GM10248 (cell line): ENCODE measurements at regions not wholly inside any gene's neighbourhood (a gene's known extent, or its start where the extent isn't known, plus 50 kb on each side); places are given as distances from the start of the nearest gene placed in this dataset.

Experiments used
- CTCF ChIA-PET: fragments of 300-600 bp; sonication (Branson Sonifier 250); formaldehyde crosslinking; extraction: SDS; loops from one replicate; lab custom pipeline; 2021; ENCODE audit warnings: antibody characterized with exemption; lab: Yijun Ruan, JAX
- POLR2A ChIA-PET: fragments of 350-650 bp; sonication (Branson Sonifier 250); formaldehyde crosslinking; extraction: SDS; loops from one replicate; lab custom pipeline; 2020; ENCODE audit warnings: antibody characterized with exemption; lab: Yijun Ruan, JAX
- DNase-seq: peaks from one replicate; pipeline ENCODE4 v3.0.0; 2012; ENCODE audit errors: extremely low spot score
- TF ChIP-seq, protein P1 (sequence below): IDR thresholded peaks from 2 replicates; pipeline ENCODE4 v1.5.1; 2012; ENCODE audit warnings: mild to moderate bottlenecking, low read depth; ENCODE audit errors: extremely low read depth, missing control alignments, control extremely low read depth

DNA sequence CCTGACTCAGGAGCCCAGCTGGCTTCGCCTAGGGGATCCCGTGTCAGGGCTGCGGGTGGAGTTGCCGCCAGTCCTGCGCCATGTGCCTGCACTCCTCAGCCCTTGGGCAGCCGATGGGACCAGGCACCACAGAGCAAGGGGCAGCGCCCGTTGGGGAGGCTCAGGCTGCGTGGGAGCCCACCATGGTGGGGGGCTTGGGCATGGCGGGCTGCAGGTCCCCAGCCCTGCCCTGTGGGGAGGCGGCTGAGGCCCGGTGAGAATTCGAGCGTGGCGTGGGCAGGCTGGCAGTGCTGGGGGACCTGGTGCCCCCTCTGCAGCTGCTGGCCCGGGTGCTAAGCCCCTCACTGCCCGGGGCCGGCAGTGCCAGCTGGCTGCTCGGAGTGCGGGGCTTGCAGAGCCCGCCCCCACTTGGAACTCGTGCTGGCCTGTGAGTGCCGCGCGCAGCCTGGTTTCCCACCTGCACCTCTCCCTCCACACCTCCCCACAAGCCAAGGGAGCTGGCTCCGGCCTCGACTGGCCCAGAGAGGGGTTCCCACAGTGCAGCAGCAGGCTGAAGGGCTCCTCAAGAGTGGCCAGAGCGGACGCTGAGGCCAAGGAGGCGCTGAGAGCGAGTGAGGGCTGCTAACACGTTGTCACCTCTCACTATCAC is 135.1 kb upstream of the SEL1L start:
- no peak for DNase-seq
- ChIA-PET POLR2A (no interaction called here), CTCF (interaction anchor here (1.6 kb wide), 1 partner anchor 8 kb away, joined by 3 read pairs; no protein-coding TSS in a partner anchor)
- TF ChIP-seq, protein P1, sequence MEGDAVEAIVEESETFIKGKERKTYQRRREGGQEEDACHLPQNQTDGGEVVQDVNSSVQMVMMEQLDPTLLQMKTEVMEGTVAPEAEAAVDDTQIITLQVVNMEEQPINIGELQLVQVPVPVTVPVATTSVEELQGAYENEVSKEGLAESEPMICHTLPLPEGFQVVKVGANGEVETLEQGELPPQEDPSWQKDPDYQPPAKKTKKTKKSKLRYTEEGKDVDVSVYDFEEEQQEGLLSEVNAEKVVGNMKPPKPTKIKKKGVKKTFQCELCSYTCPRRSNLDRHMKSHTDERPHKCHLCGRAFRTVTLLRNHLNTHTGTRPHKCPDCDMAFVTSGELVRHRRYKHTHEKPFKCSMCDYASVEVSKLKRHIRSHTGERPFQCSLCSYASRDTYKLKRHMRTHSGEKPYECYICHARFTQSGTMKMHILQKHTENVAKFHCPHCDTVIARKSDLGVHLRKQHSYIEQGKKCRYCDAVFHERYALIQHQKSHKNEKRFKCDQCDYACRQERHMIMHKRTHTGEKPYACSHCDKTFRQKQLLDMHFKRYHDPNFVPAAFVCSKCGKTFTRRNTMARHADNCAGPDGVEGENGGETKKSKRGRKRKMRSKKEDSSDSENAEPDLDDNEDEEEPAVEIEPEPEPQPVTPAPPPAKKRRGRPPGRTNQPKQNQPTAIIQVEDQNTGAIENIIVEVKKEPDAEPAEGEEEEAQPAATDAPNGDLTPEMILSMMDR: no peak

DNA sequence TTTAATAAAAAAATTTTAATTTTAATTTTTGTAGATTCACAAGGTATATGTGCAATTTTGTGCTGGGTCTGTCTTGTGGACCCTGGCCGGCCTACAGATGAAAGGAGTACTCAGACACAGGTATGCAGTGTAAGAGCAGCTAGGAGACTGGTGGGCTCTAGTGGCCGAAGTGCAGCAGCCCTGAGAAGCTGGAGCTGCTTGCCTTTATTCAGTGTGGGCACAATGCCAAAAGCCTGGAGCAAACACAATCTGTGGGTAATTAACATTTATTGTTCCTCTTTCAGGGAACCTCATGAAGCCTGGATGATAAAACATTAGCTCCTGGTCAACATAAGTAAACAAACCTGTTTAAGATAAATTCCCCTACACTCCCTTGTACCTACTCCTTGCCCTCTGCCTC is 135.7 kb upstream of the SEL1L start:
- CTCF ChIA-PET: no interaction called here
- no peak for DNase-seq
- TF ChIP-seq, protein P1: no peak
- POLR2A ChIA-PET: no interaction called here

DNA sequence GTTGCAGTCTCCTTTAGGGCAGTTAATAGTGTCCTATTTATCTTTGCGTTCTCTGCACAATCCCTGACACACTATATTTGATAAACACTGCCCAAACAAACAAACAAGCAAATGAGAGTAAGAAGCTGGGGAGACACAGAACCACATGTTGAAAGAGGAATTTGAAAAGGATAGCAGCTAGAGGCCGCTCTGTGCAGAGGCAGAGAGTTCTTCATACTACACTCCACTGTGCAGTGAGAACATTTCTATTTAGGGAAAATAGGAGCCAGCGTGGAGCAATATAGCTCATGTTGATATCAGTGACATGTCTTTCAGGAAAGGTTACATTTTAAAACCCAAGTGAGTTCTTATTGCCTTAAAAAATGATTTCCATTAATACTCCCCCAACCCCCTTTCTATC is 140.3 kb upstream of the SEL1L start:
- ChIA-PET POLR2A (no interaction called here), CTCF (interaction anchor here (0.9 to 1.0 kb wide), 2 partner anchors 13 to 15 kb away, joined by 3 read pairs; no protein-coding TSS in a partner anchor)
- DNase-seq: no peak
- TF ChIP-seq, protein P1: no peak

DNA sequence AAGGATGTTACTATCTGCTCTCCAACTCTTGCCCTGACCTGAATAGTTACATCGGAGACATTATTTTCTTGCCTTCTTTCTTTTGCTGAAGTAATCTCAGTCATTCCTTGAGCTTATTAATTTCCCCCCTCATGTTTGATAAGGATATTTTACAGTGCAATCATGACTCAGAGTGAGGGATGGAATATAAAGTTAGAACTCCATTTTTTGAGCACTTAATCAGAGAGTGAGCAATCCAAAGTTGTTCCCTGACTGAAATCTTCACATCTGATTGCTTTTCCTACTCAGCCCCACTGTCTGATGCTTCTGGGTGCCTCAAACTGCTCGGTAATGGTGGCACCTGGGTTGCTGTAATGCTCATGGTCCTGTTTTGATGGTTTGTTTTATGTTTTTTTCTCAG is 142.7 kb upstream of the SEL1L start:
- TF ChIP-seq, protein P1: no peak
- DNase-seq: no peak
- ChIA-PET CTCF (interaction anchor here (1.0 to 1.6 kb wide), 2 partner anchors 10 to 33 kb away, joined by 4 to 5 read pairs; no protein-coding TSS in a partner anchor), POLR2A (no interaction called here)

DNA sequence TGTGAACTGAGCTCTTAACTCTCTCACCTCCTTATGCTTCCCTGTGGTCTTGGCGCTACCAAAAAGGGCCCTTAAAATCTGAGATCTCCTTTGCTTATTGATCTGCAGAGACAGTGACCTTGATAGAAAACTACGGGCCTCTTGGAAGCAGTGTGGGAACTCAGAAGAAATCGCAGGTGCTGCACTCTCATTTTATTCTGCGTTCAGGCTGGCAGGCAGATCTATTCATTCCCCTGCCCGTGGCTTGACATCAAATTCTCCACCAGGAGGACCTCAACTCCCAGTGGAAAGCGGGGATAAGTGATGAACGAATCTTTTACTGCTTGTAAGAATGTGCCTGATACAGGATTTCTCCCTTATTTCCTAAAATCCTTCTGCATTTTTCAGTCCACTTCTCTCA is 143.2 kb upstream of the SEL1L start:
- TF ChIP-seq, protein P1: no peak
- POLR2A ChIA-PET: no interaction called here
- CTCF ChIA-PET: interaction anchor here (0.6 to 1.6 kb wide), 3 partner anchors 9 to 33 kb away, joined by 3 to 5 read pairs (median 4); no protein-coding TSS in a partner anchor
- DNase-seq: no peak

DNA sequence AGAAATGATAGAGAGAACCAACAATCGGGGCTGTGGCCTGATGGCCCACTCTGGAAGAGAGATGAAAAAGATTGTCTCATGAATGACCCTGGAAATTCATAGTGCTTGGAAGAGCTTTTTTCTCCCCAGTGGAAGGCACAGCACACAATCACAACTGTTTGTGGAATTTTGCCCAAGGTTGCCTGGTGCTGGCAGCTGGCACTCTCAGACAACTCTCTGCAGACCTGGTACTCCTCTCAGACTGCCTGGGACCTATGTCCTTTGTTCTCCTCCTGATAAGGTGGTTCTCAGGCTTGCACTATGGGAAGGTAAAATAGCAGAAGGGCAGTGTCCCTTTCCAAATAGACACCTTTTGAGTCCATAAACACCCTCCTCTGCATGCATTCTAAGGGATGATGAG is 144.1 kb upstream of the SEL1L start:
- TF ChIP-seq, protein P1: no peak
- CTCF ChIA-PET: no interaction called here
- POLR2A ChIA-PET: no interaction called here
- DNase-seq: no peak

DNA sequence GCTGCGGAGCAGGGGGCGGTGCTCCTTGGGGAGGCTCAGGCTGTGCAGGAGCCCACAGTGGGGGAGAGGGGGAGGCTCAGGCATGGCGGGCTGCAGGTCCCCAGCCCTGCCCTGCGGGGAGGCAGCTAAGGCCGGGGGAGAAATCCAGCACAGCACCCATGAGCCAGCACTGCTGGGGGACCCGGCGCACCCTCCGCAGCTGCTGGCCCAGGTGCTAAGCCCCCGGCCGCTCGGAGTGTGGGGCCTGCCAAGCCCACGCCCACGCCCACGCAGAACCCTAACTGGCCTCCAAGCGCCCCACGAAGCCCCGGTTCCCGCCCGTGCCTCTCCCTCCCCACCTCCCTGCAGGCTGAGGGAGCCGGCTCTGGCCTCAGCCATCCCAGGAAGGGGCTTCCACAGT is 145.6 kb upstream of the SEL1L start:
- ChIA-PET CTCF (interaction anchor here (1.4 kb wide), 1 partner anchor 31 kb away, joined by 3 read pairs; no protein-coding TSS in a partner anchor), POLR2A (interaction anchor here (0.6 kb wide), 1 partner anchor 15 kb away, joined by 3 read pairs; no protein-coding TSS in a partner anchor)
- TF ChIP-seq, protein P1: no peak
- DNase-seq: no peak
